Neural progenitor cell (in vitro differentiated cells): ENCODE measurements at regions not wholly inside any gene's neighbourhood (a gene's known extent, or its start where the extent isn't known, plus 50 kb on each side); places are given as distances from the start of the nearest gene placed in this dataset.
"Not testable (repeated sequence)": the region's sequence is repeated elsewhere in the genome, so short reads cannot be mapped to it uniquely, and the experiment has no call there.

ENCODE experiments used
- DNase-seq: peaks from one replicate; pipeline ENCODE4 v3.0.0-alpha.2; 2016; ENCODE audit warnings: low spot score
- H2AFZ ChIP-seq: fragments of 200-600 bp; sonication (generic); replicated peaks from 2 replicates; pipeline ENCODE4 v1.6.1; 2016; ENCODE audit warnings: antibody characterized with exemption
- H3F3A ChIP-seq: fragments of 200-600 bp; sonication (generic); 2 replicates; pipeline ENCODE4 v1.6.1; 2016; ENCODE audit warnings: antibody characterized with exemption, low read depth
- H3K27ac ChIP-seq: fragments of 200-600 bp; sonication (generic); 2 replicates; pipeline ENCODE4 v1.5.1; 2016; ENCODE audit warnings: mild to moderate bottlenecking
- H3K27me3 ChIP-seq: fragments of 200-600 bp; sonication (generic); 2 replicates; pipeline ENCODE4 v1.6.1; 2016; ENCODE audit warnings: mild to moderate bottlenecking, moderate library complexity
- H3K36me3 ChIP-seq: fragments of 200-600 bp; sonication (generic); 2 replicates; pipeline ENCODE4 v1.5.1; 2016
- H3K4me1 ChIP-seq: fragments of 200-600 bp; sonication (generic); 2 replicates; pipeline ENCODE4 v1.6.1; 2016; ENCODE audit warnings: mixed run types
- H3K4me2 ChIP-seq: fragments of 200-600 bp; sonication (generic); 2 replicates; pipeline ENCODE4 v1.6.1; 2016
- H3K4me3 ChIP-seq: fragments of 200-600 bp; sonication (generic); 2 replicates; pipeline ENCODE4 v1.5.1; 2016
- H3K79me2 ChIP-seq: fragments of 200-600 bp; sonication (generic); 2 replicates; pipeline ENCODE4 v1.6.1; 2016; ENCODE audit warnings: low read depth
- H3K9ac ChIP-seq: fragments of 200-600 bp; sonication (generic); 2 replicates; pipeline ENCODE4 v1.6.1; 2016
- H3K9me3 ChIP-seq: fragments of 200-600 bp; sonication (generic); 2 replicates; pipeline ENCODE4 v1.5.1; 2016; ENCODE audit warnings: low read depth
- H4K20me1 ChIP-seq: fragments of 200-600 bp; sonication (generic); 2 replicates; pipeline ENCODE4 v1.6.1; 2016; ENCODE audit warnings: low read depth
- H3K27ac Mint-ChIP-seq: 3 replicates; pipeline ENCODE4 v1.8.0; 2021; ENCODE audit warnings: mixed read lengths
- H3K27me3 Mint-ChIP-seq: 2 replicates; pipeline ENCODE4 v1.8.0; 2022; ENCODE audit warnings: low read depth, mild to moderate bottlenecking, inconsistent platforms, moderate library complexity, mixed read lengths; ENCODE audit not compliant: insufficient read depth
- H3K36me3 Mint-ChIP-seq: 3 replicates; pipeline ENCODE4 v1.8.0; 2021; ENCODE audit warnings: mixed read lengths
- H3K4me1 Mint-ChIP-seq: 3 replicates; pipeline ENCODE4 v1.8.0; 2021; ENCODE audit warnings: mixed read lengths
- H3K4me3 Mint-ChIP-seq: 3 replicates; pipeline ENCODE4 v1.8.0; 2021; ENCODE audit warnings: mild to moderate bottlenecking, moderate library complexity, mixed read lengths
- H3K9me3 Mint-ChIP-seq: 3 replicates; pipeline ENCODE4 v1.8.0; 2020; ENCODE audit warnings: mixed read lengths
- CTCF ChIP-seq: fragments of 200-600 bp; sonication (generic); IDR thresholded peaks from 2 replicates; pipeline ENCODE4 v1.5.1; 2017; ENCODE audit warnings: antibody characterized with exemption, mild to moderate bottlenecking
- EZH2 ChIP-seq: fragments of 200-600 bp; sonication (generic); IDR thresholded peaks from 2 replicates; pipeline ENCODE4 v1.6.1; 2017; ENCODE audit warnings: antibody characterized with exemption, mild to moderate bottlenecking, moderate library complexity
- EZH2phosphoT487 ChIP-seq: fragments of 200-600 bp; sonication (generic); IDR thresholded peaks from 2 replicates; pipeline ENCODE4 v1.6.1; 2017; ENCODE audit warnings: antibody characterized with exemption

GRCh38 chr10:27355918-27356573, 115.4 kb upstream of the ACBD5 start:
- H3K4me3 Mint-ChIP-seq, result no peak overlapping the region
- no peak for TF ChIP-seq EZH2
- peak; percentile 35 for TF ChIP-seq CTCF
- H3K4me3 ChIP-seq, result no peak overlapping the region
- no peaks in the 10 kb centered on the region for H3K79me2 ChIP-seq
- H3K36me3 ChIP-seq, result no peaks in the 10 kb centered on the region
- H3K27me3 ChIP-seq, result no peaks in the 10 kb centered on the region
- peaks cover 12% of the 10 kb centered on the region for H3K4me1 Mint-ChIP-seq
- peaks cover 3% of the 10 kb centered on the region for H3K27me3 Mint-ChIP-seq
- H3K27ac Mint-ChIP-seq, result peak overlapping the region; percentile 12
- H3K9me3 Mint-ChIP-seq, result no peaks in the 10 kb centered on the region
- no peaks in the 10 kb centered on the region for H4K20me1 ChIP-seq
- no peak overlapping the region for H2AFZ ChIP-seq
- no peaks in the 10 kb centered on the region for H3K4me1 ChIP-seq
- H3K9me3 ChIP-seq, result no peaks in the 10 kb centered on the region
- H3K36me3 Mint-ChIP-seq, result no peaks in the 10 kb centered on the region
- no peak overlapping the region for H3K4me2 ChIP-seq
- peak; percentile 19 for DNase-seq
- no peaks in the 10 kb centered on the region for H3F3A ChIP-seq
- H3K9ac ChIP-seq, result no peak overlapping the region
- no peak overlapping the region for H3K27ac ChIP-seq

GRCh38 chr10:27354643-27355270, 114.2 kb upstream of the ACBD5 start:
- not testable (repeated sequence) for H3K4me3 ChIP-seq, H3F3A ChIP-seq, H3K27me3 Mint-ChIP-seq, H3K36me3 ChIP-seq, H3K9me3 ChIP-seq, H3K27ac ChIP-seq, H3K27ac Mint-ChIP-seq, H2AFZ ChIP-seq, H3K9me3 Mint-ChIP-seq, H3K4me3 Mint-ChIP-seq, H3K36me3 Mint-ChIP-seq, H3K79me2 ChIP-seq, H3K9ac ChIP-seq, H3K27me3 ChIP-seq, H3K4me2 ChIP-seq, H4K20me1 ChIP-seq, H3K4me1 ChIP-seq
- peaks cover 12% of the 10 kb centered on the region for H3K4me1 Mint-ChIP-seq
- DNase-seq, result peak; percentile 14

- H4K20me1 ChIP-seq, H3K36me3 Mint-ChIP-seq, H3F3A ChIP-seq, H3K9me3 ChIP-seq, H3K27me3 ChIP-seq, H3K9me3 Mint-ChIP-seq, H3K27me3 Mint-ChIP-seq, H3K9ac ChIP-seq, DNase-seq, H3K79me2 ChIP-seq, H2AFZ ChIP-seq, H3K4me3 ChIP-seq, H3K4me2 ChIP-seq, H3K4me1 ChIP-seq, H3K27ac ChIP-seq, H3K27ac Mint-ChIP-seq, H3K4me3 Mint-ChIP-seq, H3K36me3 ChIP-seq: not testable (repeated sequence)
- peaks cover 12% of the 10 kb centered on the region for H3K4me1 Mint-ChIP-seq
Observed at GRCh38 chr10:27354100-27354499, 113.5 kb upstream of the ACBD5 start.

- TF ChIP-seq CTCF (no peak), EZH2 (no peak), EZH2phosphoT487 (no peak)
- Histone ChIP-seq H3K4me2 (no peak overlapping the region), H3K27ac (no peak overlapping the region), H3K27me3 (no peaks in the 10 kb centered on the region), H2AFZ (peak overlapping the region; percentile 19), H3K4me1 (peaks cover 8% of the 10 kb centered on the region), H3K36me3 (no peaks in the 10 kb centered on the region), H3K9ac (no peak overlapping the region), H3K9me3 (no peaks in the 10 kb centered on the region), H3K4me3 (no peak overlapping the region), H4K20me1 (no peaks in the 10 kb centered on the region), H3F3A (no peaks in the 10 kb centered on the region), H3K79me2 (no peaks in the 10 kb centered on the region)
- no peak overlapping the region for H3K4me3 Mint-ChIP-seq
- no peak for DNase-seq
- H3K9me3 Mint-ChIP-seq, result no peaks in the 10 kb centered on the region
- H3K27me3 Mint-ChIP-seq, result no peaks in the 10 kb centered on the region
- no peaks in the 10 kb centered on the region for H3K36me3 Mint-ChIP-seq
- H3K27ac Mint-ChIP-seq, result no peak overlapping the region
- peaks cover 17% of the 10 kb centered on the region for H3K4me1 Mint-ChIP-seq
Observed at GRCh38 chr10:27349987-27350386, 109.4 kb upstream of the ACBD5 start.

GRCh38 chr10:27347827-27348207, 107.2 kb upstream of the ACBD5 start:
- H3K27me3 ChIP-seq, H3K36me3 ChIP-seq, H3K36me3 Mint-ChIP-seq, H4K20me1 ChIP-seq, H3K79me2 ChIP-seq, DNase-seq, H3K27ac Mint-ChIP-seq, H3K4me3 ChIP-seq, H2AFZ ChIP-seq, H3K4me3 Mint-ChIP-seq, H3K27ac ChIP-seq, H3K4me2 ChIP-seq, H3K9ac ChIP-seq, H3K9me3 Mint-ChIP-seq, H3F3A ChIP-seq, H3K9me3 ChIP-seq, H3K27me3 Mint-ChIP-seq: not testable (repeated sequence)
- peaks cover 17% of the 10 kb centered on the region for H3K4me1 ChIP-seq
- H3K4me1 Mint-ChIP-seq, result peaks cover 11% of the 10 kb centered on the region
